ENCODE measurements at regions not wholly inside any gene's neighbourhood (a gene's known extent, or its start where the extent isn't known, plus 50 kb on each side); places are given as distances from the start of the nearest gene placed in this dataset.

DNA sequence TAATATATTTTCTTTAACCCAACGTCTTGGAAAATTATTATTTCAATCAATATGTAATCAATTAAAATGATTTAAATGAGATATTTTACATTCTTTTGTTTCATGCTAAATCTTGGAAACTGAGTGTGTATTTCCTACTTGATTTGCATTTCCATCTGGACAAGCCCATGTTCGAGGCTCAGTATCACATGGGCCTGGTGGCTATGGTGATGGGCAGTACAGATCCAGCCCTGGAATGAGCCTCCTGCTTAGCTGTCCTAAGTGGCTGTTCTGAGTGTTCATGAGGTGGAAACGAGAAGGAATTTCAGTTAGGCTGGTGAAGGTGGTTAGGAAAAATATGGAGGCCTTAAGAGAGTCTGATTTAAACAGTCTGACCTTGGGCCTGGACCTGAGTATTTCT is 73.0 kb upstream of the ATXN1 start:
- TF ChIP-seq, protein P1, sequence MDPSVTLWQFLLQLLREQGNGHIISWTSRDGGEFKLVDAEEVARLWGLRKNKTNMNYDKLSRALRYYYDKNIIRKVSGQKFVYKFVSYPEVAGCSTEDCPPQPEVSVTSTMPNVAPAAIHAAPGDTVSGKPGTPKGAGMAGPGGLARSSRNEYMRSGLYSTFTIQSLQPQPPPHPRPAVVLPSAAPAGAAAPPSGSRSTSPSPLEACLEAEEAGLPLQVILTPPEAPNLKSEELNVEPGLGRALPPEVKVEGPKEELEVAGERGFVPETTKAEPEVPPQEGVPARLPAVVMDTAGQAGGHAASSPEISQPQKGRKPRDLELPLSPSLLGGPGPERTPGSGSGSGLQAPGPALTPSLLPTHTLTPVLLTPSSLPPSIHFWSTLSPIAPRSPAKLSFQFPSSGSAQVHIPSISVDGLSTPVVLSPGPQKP (IDR thresholded peaks at IDR 0.05; ENCODE audit: low read depth, low read length): no peak
- TF ChIP-seq, protein P2, sequence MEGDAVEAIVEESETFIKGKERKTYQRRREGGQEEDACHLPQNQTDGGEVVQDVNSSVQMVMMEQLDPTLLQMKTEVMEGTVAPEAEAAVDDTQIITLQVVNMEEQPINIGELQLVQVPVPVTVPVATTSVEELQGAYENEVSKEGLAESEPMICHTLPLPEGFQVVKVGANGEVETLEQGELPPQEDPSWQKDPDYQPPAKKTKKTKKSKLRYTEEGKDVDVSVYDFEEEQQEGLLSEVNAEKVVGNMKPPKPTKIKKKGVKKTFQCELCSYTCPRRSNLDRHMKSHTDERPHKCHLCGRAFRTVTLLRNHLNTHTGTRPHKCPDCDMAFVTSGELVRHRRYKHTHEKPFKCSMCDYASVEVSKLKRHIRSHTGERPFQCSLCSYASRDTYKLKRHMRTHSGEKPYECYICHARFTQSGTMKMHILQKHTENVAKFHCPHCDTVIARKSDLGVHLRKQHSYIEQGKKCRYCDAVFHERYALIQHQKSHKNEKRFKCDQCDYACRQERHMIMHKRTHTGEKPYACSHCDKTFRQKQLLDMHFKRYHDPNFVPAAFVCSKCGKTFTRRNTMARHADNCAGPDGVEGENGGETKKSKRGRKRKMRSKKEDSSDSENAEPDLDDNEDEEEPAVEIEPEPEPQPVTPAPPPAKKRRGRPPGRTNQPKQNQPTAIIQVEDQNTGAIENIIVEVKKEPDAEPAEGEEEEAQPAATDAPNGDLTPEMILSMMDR (IDR thresholded peaks at IDR 0.05): no peak
- TF ChIP-seq POLR2AphosphoS2 (conservative IDR thresholded peaks at IDR 0.05; ENCODE audit: low read length) (no peak), JUN (IDR thresholded peaks at IDR 0.05) (no peak), ZC3H11A (IDR thresholded peaks at IDR 0.05) (no peak), RAD21 (conservative IDR thresholded peaks at IDR 0.05 in 1 of 2, IDR thresholded peaks at IDR 0.05 in 1 of 2) (no peak), EP300 (IDR thresholded peaks at IDR 0.05) (no peak), MYC (IDR thresholded peaks at IDR 0.05; ENCODE audit: borderline replicate concordance, low read length) (no peak)
- TF ChIP-seq, protein P3, sequence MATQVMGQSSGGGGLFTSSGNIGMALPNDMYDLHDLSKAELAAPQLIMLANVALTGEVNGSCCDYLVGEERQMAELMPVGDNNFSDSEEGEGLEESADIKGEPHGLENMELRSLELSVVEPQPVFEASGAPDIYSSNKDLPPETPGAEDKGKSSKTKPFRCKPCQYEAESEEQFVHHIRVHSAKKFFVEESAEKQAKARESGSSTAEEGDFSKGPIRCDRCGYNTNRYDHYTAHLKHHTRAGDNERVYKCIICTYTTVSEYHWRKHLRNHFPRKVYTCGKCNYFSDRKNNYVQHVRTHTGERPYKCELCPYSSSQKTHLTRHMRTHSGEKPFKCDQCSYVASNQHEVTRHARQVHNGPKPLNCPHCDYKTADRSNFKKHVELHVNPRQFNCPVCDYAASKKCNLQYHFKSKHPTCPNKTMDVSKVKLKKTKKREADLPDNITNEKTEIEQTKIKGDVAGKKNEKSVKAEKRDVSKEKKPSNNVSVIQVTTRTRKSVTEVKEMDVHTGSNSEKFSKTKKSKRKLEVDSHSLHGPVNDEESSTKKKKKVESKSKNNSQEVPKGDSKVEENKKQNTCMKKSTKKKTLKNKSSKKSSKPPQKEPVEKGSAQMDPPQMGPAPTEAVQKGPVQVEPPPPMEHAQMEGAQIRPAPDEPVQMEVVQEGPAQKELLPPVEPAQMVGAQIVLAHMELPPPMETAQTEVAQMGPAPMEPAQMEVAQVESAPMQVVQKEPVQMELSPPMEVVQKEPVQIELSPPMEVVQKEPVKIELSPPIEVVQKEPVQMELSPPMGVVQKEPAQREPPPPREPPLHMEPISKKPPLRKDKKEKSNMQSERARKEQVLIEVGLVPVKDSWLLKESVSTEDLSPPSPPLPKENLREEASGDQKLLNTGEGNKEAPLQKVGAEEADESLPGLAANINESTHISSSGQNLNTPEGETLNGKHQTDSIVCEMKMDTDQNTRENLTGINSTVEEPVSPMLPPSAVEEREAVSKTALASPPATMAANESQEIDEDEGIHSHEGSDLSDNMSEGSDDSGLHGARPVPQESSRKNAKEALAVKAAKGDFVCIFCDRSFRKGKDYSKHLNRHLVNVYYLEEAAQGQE (IDR thresholded peaks at IDR 0.05): no peak
